SK-N-SH treated with all-trans-retinoic acid at 6 μM for 48 hours (cell line): ENCODE measurements at regions not wholly inside any gene's neighbourhood (a gene's known extent, or its start where the extent isn't known, plus 50 kb on each side); places are given as distances from the start of the nearest gene placed in this dataset.

Source experiments
- ATAC-seq: fragments of 200-7000 bp; cut with Tn5 transposase; 3 replicates; pipeline ENCODE4 v1.9.1; 2020; ENCODE audit warnings: mild to moderate bottlenecking, moderate library complexity
- ARNTL ChIP-seq: fragments of 450-650 bp; formaldehyde crosslinking; IDR thresholded peaks from 2 replicates; pipeline ENCODE4 v1.5.0; 2020; ENCODE audit warnings: low read depth, mild to moderate bottlenecking, moderate library complexity, borderline replicate concordance
- CSDC2 ChIP-seq: fragments of 250-450 bp; sonication (Bioruptor Pico); IDR thresholded peaks from 2 replicates; pipeline ENCODE4 v1.5.0; 2020; ENCODE audit warnings: mild to moderate bottlenecking, moderate library complexity
- ESRRG ChIP-seq: fragments of 250-450 bp; sonication (Bioruptor Pico); IDR thresholded peaks from 2 replicates; pipeline ENCODE4 v1.6.1; 2021; ENCODE audit warnings: mild to moderate bottlenecking
- GLIS3 ChIP-seq: fragments of 250-450 bp; sonication (Bioruptor Pico); IDR thresholded peaks from 2 replicates; pipeline ENCODE4 v1.5.0; 2020; ENCODE audit warnings: mild to moderate bottlenecking, moderate library complexity
- OSR1 ChIP-seq: fragments of 250-450 bp; sonication (Bioruptor Pico); IDR thresholded peaks from 2 replicates; pipeline ENCODE4 v1.8.0; 2022; ENCODE audit warnings: moderate library complexity, mild to moderate bottlenecking, inconsistent platforms
- PPARA ChIP-seq: fragments of 250-450 bp; sonication (Bioruptor Pico); IDR thresholded peaks from 2 replicates; pipeline ENCODE4 v1.5.0; 2020; ENCODE audit warnings: mild to moderate bottlenecking, borderline replicate concordance
- SNAI2 ChIP-seq: fragments of 250-450 bp; sonication (Bioruptor Pico); IDR thresholded peaks from 2 replicates; pipeline ENCODE4 v1.5.0; 2020; ENCODE audit warnings: mild to moderate bottlenecking, moderate library complexity
- TOX ChIP-seq: fragments of 250-450 bp; sonication (Bioruptor Pico); IDR thresholded peaks from 2 replicates; pipeline ENCODE4 v1.8.0; 2021; ENCODE audit warnings: mild to moderate bottlenecking, moderate library complexity, borderline replicate concordance
- ZC3H10 ChIP-seq: fragments of 250-450 bp; sonication (Bioruptor Pico); IDR thresholded peaks from 2 replicates; pipeline ENCODE4 v1.5.1; 2021; ENCODE audit warnings: mild to moderate bottlenecking, moderate library complexity
- ZFP30 ChIP-seq: fragments of 450-650 bp; formaldehyde crosslinking; IDR thresholded peaks from 2 replicates; pipeline ENCODE4 v1.5.0; 2022; ENCODE audit warnings: mild to moderate bottlenecking, moderate library complexity
- ZNF565 ChIP-seq: fragments of 450-650 bp; formaldehyde crosslinking; conservative IDR thresholded peaks from 2 replicates; pipeline ENCODE4 v1.5.0; 2020; ENCODE audit warnings: low read depth, mild to moderate bottlenecking, moderate library complexity
- ZNF70 ChIP-seq: fragments of 450-650 bp; formaldehyde crosslinking; IDR thresholded peaks from 2 replicates; pipeline ENCODE4 v1.5.0; 2020; ENCODE audit warnings: mild to moderate bottlenecking, moderate library complexity
- TF ChIP-seq, protein P1 (sequence below): fragments of 250-450 bp; sonication (Bioruptor Pico); IDR thresholded peaks from 2 replicates; pipeline ENCODE4 v1.5.0; 2020; ENCODE audit warnings: mild to moderate bottlenecking, moderate library complexity
- TF ChIP-seq, protein P2 (sequence below): fragments of 250-450 bp; sonication (Bioruptor Pico); IDR thresholded peaks from 2 replicates; pipeline ENCODE4 v1.8.0; 2020; ENCODE audit warnings: mild to moderate bottlenecking, moderate library complexity, borderline replicate concordance
- TF ChIP-seq, protein P3 (sequence below): fragments of 250-450 bp; sonication (Bioruptor Pico); IDR thresholded peaks from 2 replicates; pipeline ENCODE4 v1.5.1; 2021; ENCODE audit warnings: mild to moderate bottlenecking, moderate library complexity
- TF ChIP-seq, protein P4 (sequence below): fragments of 250-450 bp; sonication (Bioruptor Pico); IDR thresholded peaks from 2 replicates; pipeline ENCODE4 v1.5.1; 2020; ENCODE audit warnings: low read depth, mild to moderate bottlenecking, moderate library complexity
- TF ChIP-seq, protein P5 (sequence below): fragments of 250-450 bp; sonication (Bioruptor Pico); IDR thresholded peaks from 2 replicates; pipeline ENCODE4 v1.8.0; 2021; ENCODE audit warnings: low read depth, mild to moderate bottlenecking, moderate library complexity, borderline replicate concordance

DNA sequence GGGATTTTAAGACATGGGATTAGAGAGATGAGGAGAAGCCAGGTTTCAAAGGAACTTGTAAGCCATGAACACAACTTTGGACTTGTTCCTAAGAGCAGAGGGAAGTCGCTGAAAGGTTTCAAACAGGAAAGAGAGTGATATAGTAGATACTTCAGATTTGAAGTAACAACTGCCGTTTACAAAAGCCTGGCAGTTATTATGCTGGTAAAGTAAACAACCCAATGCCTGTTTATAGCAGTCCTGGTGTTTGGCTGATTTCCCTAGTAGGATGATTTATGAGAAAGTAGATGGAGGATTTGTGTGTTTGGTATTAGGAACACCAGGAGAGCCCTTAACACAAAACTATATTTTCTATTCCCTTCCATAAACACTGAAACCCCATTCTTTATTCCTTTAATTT lies 285.7 kb downstream of the RMST start:
- ATAC-seq, result no peak
- TF ChIP-seq, protein P1, sequence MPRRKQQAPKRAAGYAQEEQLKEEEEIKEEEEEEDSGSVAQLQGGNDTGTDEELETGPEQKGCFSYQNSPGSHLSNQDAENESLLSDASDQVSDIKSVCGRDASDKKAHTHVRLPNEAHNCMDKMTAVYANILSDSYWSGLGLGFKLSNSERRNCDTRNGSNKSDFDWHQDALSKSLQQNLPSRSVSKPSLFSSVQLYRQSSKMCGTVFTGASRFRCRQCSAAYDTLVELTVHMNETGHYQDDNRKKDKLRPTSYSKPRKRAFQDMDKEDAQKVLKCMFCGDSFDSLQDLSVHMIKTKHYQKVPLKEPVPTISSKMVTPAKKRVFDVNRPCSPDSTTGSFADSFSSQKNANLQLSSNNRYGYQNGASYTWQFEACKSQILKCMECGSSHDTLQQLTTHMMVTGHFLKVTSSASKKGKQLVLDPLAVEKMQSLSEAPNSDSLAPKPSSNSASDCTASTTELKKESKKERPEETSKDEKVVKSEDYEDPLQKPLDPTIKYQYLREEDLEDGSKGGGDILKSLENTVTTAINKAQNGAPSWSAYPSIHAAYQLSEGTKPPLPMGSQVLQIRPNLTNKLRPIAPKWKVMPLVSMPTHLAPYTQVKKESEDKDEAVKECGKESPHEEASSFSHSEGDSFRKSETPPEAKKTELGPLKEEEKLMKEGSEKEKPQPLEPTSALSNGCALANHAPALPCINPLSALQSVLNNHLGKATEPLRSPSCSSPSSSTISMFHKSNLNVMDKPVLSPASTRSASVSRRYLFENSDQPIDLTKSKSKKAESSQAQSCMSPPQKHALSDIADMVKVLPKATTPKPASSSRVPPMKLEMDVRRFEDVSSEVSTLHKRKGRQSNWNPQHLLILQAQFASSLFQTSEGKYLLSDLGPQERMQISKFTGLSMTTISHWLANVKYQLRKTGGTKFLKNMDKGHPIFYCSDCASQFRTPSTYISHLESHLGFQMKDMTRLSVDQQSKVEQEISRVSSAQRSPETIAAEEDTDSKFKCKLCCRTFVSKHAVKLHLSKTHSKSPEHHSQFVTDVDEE (CRISPR knock-in tag), result no peak
- TF ChIP-seq ARNTL (CRISPR knock-in tag) (no peak), ESRRG (no peak), PPARA (no peak), CSDC2 (CRISPR knock-in tag) (no peak)
- TF ChIP-seq, protein P2, sequence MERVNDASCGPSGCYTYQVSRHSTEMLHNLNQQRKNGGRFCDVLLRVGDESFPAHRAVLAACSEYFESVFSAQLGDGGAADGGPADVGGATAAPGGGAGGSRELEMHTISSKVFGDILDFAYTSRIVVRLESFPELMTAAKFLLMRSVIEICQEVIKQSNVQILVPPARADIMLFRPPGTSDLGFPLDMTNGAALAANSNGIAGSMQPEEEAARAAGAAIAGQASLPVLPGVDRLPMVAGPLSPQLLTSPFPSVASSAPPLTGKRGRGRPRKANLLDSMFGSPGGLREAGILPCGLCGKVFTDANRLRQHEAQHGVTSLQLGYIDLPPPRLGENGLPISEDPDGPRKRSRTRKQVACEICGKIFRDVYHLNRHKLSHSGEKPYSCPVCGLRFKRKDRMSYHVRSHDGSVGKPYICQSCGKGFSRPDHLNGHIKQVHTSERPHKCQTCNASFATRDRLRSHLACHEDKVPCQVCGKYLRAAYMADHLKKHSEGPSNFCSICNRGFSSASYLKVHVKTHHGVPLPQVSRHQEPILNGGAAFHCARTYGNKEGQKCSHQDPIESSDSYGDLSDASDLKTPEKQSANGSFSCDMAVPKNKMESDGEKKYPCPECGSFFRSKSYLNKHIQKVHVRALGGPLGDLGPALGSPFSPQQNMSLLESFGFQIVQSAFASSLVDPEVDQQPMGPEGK, result no peak

DNA sequence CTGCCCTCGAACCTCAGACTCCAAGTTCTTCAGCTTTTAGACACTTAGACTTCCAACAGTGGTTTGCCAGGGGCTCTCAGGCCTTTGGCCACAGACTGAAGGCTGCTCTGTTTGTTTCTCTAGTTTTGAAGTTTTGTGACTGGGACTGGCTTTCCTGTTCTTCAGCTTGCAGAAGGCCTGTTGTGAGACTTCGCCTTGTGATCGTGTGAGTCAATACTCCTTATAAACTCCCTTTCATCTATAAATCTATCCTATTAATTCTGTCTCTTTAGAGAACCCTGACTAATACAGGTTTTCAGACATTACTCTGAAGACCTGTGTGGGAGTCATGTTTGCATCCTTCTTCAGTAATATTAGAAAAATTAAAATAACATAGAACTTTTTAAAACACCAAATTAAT lies 289.1 kb downstream of the RMST start:
- no peak for ATAC-seq

DNA sequence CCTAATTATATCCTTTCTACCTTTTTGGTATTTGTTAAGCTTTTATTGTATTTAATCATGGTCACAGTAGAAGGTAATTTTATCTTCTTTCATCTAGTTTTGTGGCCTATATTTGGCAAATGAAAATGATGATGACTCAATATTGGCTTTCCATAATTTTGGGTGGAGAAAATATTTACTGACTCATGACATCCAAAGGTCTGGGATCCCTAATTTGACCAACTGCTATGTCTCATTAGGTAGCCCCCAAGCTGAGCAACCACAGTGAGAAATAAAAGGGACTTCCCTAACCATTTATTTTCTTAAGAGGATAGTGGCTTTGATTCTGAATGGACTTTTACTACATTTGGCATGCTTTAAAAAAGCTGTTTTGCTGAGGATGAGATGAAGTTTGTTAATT lies 289.5 kb downstream of the RMST start:
- no peak for ATAC-seq
- TF ChIP-seq, protein P2, result no peak
- TF ChIP-seq, protein P3, sequence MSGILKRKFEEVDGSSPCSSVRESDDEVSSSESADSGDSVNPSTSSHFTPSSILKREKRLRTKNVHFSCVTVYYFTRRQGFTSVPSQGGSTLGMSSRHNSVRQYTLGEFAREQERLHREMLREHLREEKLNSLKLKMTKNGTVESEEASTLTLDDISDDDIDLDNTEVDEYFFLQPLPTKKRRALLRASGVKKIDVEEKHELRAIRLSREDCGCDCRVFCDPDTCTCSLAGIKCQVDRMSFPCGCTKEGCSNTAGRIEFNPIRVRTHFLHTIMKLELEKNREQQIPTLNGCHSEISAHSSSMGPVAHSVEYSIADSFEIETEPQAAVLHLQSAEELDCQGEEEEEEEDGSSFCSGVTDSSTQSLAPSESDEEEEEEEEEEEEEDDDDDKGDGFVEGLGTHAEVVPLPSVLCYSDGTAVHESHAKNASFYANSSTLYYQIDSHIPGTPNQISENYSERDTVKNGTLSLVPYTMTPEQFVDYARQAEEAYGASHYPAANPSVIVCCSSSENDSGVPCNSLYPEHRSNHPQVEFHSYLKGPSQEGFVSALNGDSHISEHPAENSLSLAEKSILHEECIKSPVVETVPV (CRISPR knock-in tag), result no peak
- TF ChIP-seq ZNF70 (CRISPR knock-in tag) (no peak), ZC3H10 (no peak), SNAI2 (CRISPR knock-in tag) (no peak), PPARA (no peak), OSR1 (no peak), ARNTL (CRISPR knock-in tag) (no peak)
- TF ChIP-seq, protein P4, sequence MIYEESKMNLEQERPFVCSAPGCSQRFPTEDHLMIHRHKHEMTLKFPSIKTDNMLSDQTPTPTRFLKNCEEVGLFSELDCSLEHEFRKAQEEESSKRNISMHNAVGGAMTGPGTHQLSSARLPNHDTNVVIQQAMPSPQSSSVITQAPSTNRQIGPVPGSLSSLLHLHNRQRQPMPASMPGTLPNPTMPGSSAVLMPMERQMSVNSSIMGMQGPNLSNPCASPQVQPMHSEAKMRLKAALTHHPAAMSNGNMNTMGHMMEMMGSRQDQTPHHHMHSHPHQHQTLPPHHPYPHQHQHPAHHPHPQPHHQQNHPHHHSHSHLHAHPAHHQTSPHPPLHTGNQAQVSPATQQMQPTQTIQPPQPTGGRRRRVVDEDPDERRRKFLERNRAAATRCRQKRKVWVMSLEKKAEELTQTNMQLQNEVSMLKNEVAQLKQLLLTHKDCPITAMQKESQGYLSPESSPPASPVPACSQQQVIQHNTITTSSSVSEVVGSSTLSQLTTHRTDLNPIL (CRISPR knock-in tag), result no peak
- TF ChIP-seq, protein P5, sequence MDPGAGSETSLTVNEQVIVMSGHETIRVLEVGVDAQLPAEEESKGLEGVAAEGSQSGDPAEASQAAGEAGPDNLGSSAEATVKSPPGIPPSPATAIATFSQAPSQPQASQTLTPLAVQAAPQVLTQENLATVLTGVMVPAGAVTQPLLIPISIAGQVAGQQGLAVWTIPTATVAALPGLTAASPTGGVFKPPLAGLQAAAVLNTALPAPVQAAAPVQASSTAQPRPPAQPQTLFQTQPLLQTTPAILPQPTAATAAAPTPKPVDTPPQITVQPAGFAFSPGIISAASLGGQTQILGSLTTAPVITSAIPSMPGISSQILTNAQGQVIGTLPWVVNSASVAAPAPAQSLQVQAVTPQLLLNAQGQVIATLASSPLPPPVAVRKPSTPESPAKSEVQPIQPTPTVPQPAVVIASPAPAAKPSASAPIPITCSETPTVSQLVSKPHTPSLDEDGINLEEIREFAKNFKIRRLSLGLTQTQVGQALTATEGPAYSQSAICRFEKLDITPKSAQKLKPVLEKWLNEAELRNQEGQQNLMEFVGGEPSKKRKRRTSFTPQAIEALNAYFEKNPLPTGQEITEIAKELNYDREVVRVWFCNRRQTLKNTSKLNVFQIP (CRISPR knock-in tag), result no peak

More for the DNA sequence above, 289.1 kb downstream of the RMST start:
- TF ChIP-seq OSR1 (no peak), ZNF70 (CRISPR knock-in tag) (no peak), ARNTL (CRISPR knock-in tag) (no peak), GLIS3 (CRISPR knock-in tag) (no peak), PPARA (no peak), SNAI2 (CRISPR knock-in tag) (no peak), TOX (CRISPR knock-in tag) (no peak), CSDC2 (CRISPR knock-in tag) (no peak), ZNF565 (CRISPR knock-in tag) (no peak), ZFP30 (no peak)
- TF ChIP-seq, protein P2, result no peak
- TF ChIP-seq, protein P4 (CRISPR knock-in tag), result no peak
- TF ChIP-seq, protein P5 (CRISPR knock-in tag), result no peak
